ENCODE measurements at regions not wholly inside any gene's neighbourhood (a gene's known extent, or its start where the extent isn't known, plus 50 kb on each side); places are given as distances from the start of the nearest gene placed in this dataset.

DNA sequence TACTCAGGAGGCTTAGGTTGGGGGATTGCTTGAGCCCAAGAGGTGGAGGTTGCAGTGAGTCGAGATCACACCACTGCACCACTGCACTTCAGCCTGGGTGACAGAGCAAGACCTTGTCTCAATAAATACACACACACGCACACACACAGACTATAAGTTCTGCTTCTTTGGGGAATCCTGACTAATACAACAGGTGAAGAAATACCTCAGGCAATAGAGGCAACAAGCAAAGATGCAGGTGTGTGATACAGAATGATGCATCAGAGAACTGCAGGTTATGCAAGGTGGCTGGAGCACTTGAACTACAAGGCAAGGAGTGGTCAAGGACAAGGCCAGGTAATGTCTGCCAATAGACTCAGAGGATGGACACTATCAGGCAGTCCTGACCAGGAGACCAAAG is 117.6 kb upstream of the ZNF678 start:
- Histone ChIP-seq H3K27ac (no peak overlapping the region), H3K9me3 (ENCODE audit: low read depth, low read length) (no peaks in the 10 kb centered on the region), H3K4me3 (no peak overlapping the region), H3K36me3 (ENCODE audit: insufficient read depth, low read length) (no peaks in the 10 kb centered on the region), H3K9ac (ENCODE audit: insufficient read length) (no peak overlapping the region)
- DNase-seq (ENCODE audit: low read depth, low spot score), result no peak
- no peak for TF ChIP-seq POLR2AphosphoS5 (IDR thresholded peaks at IDR 0.05; ENCODE audit: borderline replicate concordance, low read depth, low read length)
- no peak for TF ChIP-seq FOXP2 (optimal IDR thresholded peaks at IDR 0.05; ENCODE audit: control extremely low read depth, extremely low read length, insufficient read depth)
- TF ChIP-seq EZH2 (IDR thresholded peaks at IDR 0.05), result no peak

DNA sequence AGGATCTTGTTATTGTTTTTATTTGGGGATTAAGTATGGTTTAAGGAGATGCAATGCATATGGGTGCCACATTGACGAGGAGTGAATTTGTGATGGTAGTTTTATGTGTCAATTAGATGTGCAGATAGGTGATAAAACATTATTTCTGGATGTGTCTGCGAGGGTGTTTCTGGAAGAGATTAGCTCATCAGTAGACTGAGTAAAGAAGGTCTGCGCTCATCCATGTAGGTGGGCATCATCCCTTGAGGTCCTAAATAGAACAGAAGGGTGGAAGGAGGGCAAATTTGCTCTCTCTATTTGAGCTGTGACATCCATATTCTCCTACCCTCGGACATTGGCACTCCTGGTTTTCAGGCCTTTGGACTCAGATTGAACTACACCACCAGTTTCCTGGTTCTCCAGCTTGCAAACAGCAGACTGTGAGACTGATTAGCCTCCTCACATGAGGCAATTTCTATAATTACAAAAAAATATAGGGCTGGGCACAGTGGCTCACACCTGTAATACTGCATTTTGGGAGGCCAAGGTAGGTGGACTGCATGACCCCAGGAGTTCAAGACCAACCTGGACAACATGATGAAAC is 118.2 kb upstream of the ZNF678 start:
- TF ChIP-seq FOXP2 (optimal IDR thresholded peaks at IDR 0.05; ENCODE audit: control extremely low read depth, extremely low read length, insufficient read depth), result no peak
- TF ChIP-seq POLR2AphosphoS5 (IDR thresholded peaks at IDR 0.05; ENCODE audit: borderline replicate concordance, low read depth, low read length), result no peak
- TF ChIP-seq EZH2 (IDR thresholded peaks at IDR 0.05), result no peak

DNA sequence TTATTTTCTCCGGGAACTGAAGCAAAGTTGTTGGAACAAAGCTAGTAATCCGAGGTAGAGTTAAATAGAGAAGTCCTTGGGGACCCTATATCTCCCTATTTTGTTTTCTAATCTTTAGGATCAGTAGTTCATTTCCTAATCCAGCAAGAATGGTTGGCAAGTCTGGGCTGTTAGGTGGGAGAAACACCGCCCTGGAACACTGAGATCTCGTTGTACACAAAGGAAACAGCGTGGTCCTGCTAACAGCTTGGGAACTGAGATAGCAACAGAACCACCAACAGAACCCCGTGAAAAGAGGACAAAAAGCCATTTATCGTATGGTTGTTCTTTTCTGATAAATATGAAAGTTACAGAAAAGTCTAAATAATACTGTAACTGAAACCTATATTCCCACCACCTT is 121.9 kb upstream of the CDC42BPA start:
- Histone ChIP-seq H3K36me3 (ENCODE audit: insufficient read depth, low read length) (no peaks in the 10 kb centered on the region), H3K4me3 (peak overlapping the region; percentile 46), H3K9me3 (ENCODE audit: low read depth, low read length) (no peaks in the 10 kb centered on the region), H3K9ac (ENCODE audit: insufficient read length) (peak overlapping the region; percentile 52), H3K27ac (peak overlapping the region; percentile 87)
- no peak for TF ChIP-seq POLR2AphosphoS5 (IDR thresholded peaks at IDR 0.05; ENCODE audit: borderline replicate concordance, low read depth, low read length)
- no peak for TF ChIP-seq FOXP2 (optimal IDR thresholded peaks at IDR 0.05; ENCODE audit: control extremely low read depth, extremely low read length, insufficient read depth)
- DNase-seq (ENCODE audit: low read depth, low spot score), result no peak

More for the DNA sequence above, 118.2 kb upstream of the ZNF678 start:
- Histone ChIP-seq H3K4me3 (no peak overlapping the region), H3K9ac (ENCODE audit: insufficient read length) (no peak overlapping the region), H3K27ac (no peak overlapping the region), H3K9me3 (ENCODE audit: low read depth, low read length) (no peaks in the 10 kb centered on the region), H3K36me3 (ENCODE audit: insufficient read depth, low read length) (no peaks in the 10 kb centered on the region)
- DNase-seq (ENCODE audit: low read depth, low spot score), result no peak

DNA sequence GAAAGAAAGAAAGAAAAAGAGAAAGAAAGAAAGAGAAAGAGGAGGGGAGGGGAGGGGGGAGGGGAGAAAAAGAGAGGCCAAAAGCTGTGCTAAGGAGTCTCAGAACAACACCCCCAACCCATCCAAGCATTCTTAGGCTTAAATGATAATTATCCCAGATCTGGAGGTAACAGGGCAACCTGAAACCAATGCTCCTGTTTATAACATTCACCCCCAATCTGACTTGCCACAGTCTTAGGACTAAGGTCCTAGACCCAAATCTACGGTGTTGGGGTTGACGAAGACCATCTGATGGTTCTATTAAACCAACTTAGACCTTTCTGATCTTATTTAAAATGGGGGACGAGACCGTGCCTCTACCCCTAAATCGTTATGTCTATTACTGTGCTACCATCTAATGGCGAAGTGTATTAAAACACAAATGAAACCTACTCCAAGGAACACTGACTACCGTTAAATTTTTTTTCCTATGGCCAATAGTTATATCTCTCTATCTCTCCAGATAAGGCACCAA is 119.3 kb upstream of the CDC42BPA start:
- peak; percentile 51 for DNase-seq (ENCODE audit: low read depth, low spot score)
- Histone ChIP-seq H3K27ac (no peak overlapping the region), H3K36me3 (ENCODE audit: insufficient read depth, low read length) (no peaks in the 10 kb centered on the region), H3K4me3 (peak overlapping the region; percentile 70), H3K9ac (ENCODE audit: insufficient read length) (no peak overlapping the region), H3K9me3 (ENCODE audit: low read depth, low read length) (no peaks in the 10 kb centered on the region)
- TF ChIP-seq FOXP2 (optimal IDR thresholded peaks at IDR 0.05; ENCODE audit: control extremely low read depth, extremely low read length, insufficient read depth) (no peak), EZH2 (IDR thresholded peaks at IDR 0.05) (no peak), POLR2AphosphoS5 (IDR thresholded peaks at IDR 0.05; ENCODE audit: borderline replicate concordance, low read depth, low read length) (no peak)

DNA sequence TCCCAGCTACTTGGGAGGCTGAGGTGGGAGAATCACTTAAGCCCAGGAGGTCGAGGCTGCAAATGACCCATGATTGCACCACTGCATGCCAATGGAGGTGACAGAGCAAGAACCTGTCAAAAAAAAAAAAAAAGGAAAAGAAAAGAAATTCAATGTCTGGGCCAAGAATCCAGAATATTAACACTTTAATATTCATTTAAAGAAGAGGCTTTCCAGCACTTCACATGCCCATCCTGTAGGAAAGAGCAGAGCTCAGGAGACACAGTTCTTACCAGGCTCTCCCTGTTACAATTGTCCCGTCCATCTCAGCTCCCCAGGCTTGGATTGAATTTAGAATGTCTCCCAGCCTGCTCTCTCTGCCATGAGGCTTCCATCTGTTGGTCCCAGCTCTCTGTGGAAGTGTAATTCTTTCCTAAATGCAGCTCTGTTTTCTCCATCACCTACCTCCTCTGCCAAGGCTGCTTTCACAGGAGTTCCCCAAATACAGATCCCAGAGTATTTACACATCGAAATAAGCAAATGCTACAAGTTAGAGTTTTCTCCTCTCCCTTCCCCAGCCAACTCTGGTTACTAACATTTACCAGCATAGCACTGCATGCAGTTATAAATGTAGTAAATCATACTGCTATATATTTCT is 116.6 kb upstream of the CDC42BPA start:
- Histone ChIP-seq H3K27ac (no peak overlapping the region), H3K9me3 (ENCODE audit: low read depth, low read length) (no peaks in the 10 kb centered on the region), H3K36me3 (ENCODE audit: insufficient read depth, low read length) (no peaks in the 10 kb centered on the region), H3K9ac (ENCODE audit: insufficient read length) (no peak overlapping the region), H3K4me3 (no peak overlapping the region)
- TF ChIP-seq POLR2AphosphoS5 (IDR thresholded peaks at IDR 0.05; ENCODE audit: borderline replicate concordance, low read depth, low read length), result no peak
- no peak for TF ChIP-seq FOXP2 (optimal IDR thresholded peaks at IDR 0.05; ENCODE audit: control extremely low read depth, extremely low read length, insufficient read depth)
- no peak for TF ChIP-seq EZH2 (IDR thresholded peaks at IDR 0.05)
- no peak for DNase-seq (ENCODE audit: low read depth, low spot score)

DNA sequence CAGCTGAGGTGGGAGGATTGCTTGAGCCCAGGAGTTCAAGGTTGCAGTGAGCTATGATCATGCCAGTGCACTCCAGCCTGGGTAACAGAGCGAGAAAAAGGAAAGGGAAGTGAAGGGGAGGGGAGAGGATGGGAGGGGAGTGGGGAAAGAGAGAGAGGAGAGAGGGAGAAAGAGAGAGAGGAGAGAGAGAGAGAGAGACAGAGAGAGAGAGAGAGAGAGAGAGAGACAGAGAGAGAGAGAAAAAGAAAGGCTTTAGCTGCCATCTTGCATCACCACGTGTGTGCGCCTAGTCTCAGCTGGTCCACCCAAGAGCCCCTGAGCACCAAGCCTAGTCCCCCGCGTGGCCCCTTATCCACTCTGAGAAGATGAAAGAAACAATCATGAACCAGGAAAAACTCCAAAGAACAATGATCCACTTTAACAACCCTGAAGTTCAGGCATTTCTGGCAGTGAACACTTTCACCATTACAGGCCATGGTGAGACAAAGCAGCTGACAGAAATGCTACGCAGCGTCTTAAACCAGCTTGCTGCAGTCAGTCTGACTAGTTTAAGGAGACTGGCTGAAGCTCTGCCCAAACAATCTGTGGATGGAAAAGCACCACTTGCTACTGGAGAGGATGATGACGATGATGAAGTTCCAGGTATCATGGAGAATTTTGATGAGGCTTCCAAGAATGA is 115.5 kb upstream of the CDC42BPA start:
- DNase-seq (ENCODE audit: low read depth, low spot score), result no peak
- Histone ChIP-seq H3K36me3 (ENCODE audit: insufficient read depth, low read length) (no peaks in the 10 kb centered on the region), H3K9me3 (ENCODE audit: low read depth, low read length) (no peaks in the 10 kb centered on the region), H3K4me3 (no peak overlapping the region), H3K27ac (no peak overlapping the region), H3K9ac (ENCODE audit: insufficient read length) (no peak overlapping the region)
- TF ChIP-seq EZH2 (IDR thresholded peaks at IDR 0.05) (no peak), FOXP2 (optimal IDR thresholded peaks at IDR 0.05; ENCODE audit: control extremely low read depth, extremely low read length, insufficient read depth) (no peak), POLR2AphosphoS5 (IDR thresholded peaks at IDR 0.05; ENCODE audit: borderline replicate concordance, low read depth, low read length) (no peak)

DNA sequence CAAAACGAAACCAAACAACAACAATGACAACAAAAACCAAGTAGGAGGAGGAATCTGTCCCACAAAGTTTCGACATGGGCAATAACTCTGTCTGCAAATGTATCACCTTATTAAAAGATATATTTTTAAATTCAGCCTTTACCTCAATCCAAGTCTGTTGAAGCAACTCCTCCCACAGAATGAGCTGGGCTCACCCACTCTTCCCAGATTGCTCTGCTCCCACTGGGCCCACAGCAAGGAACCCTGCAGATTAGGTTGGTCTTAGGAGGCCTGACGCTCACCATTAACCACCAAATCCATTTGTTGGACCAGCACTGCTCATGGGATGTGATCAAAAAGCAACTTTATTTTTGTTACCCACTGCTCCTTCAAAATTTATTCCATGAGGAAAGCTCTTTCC is 114.7 kb upstream of the CDC42BPA start:
- DNase-seq (ENCODE audit: low read depth, low spot score), result no peak
- Histone ChIP-seq H3K9ac (ENCODE audit: insufficient read length) (no peak overlapping the region), H3K9me3 (ENCODE audit: low read depth, low read length) (no peaks in the 10 kb centered on the region), H3K4me3 (no peak overlapping the region), H3K27ac (no peak overlapping the region), H3K36me3 (ENCODE audit: insufficient read depth, low read length) (no peaks in the 10 kb centered on the region)
- TF ChIP-seq POLR2AphosphoS5 (IDR thresholded peaks at IDR 0.05; ENCODE audit: borderline replicate concordance, low read depth, low read length) (no peak), FOXP2 (optimal IDR thresholded peaks at IDR 0.05; ENCODE audit: control extremely low read depth, extremely low read length, insufficient read depth) (no peak), EZH2 (IDR thresholded peaks at IDR 0.05) (no peak)

DNA sequence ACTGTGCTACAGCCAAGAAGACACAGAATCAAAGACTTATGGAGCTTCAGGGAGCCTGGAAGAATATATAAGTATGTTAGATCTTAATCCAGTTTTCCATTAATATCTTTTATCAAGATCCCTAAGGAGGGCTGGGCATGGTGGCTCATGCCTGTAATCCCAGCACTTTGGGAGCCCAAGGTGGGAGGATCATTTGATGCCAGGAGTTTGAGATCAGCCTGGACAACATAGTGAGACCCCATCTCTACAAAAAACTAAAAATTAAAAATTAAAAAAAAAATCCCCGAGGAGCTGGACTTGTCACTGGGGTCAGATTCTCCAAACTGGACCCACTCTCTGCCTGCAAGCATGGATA is 113.9 kb upstream of the CDC42BPA start:
- no peaks in the 10 kb centered on the region for H3K9me3 ChIP-seq (ENCODE audit: low read depth, low read length)
- no peak overlapping the region; the same call in 1 of the 2 replicates for H3K4me3 ChIP-seq
- TF ChIP-seq FOXP2 (optimal IDR thresholded peaks at IDR 0.05; ENCODE audit: control extremely low read depth, extremely low read length, insufficient read depth) (no peak), POLR2AphosphoS5 (IDR thresholded peaks at IDR 0.05; ENCODE audit: borderline replicate concordance, low read depth, low read length) (no peak), EZH2 (IDR thresholded peaks at IDR 0.05) (no peak)
- DNase-seq (ENCODE audit: low read depth, low spot score), result no peak
- H3K9ac ChIP-seq (ENCODE audit: insufficient read length), result no peak overlapping the region
- H3K36me3 ChIP-seq (ENCODE audit: insufficient read depth, low read length), result no peaks in the 10 kb centered on the region
- peak overlapping the region; percentile 98 for H3K27ac ChIP-seq

Data from SK-N-MC (cell line).